Prostate gland (tissue), 2 donors: ENCODE measurements at regions not wholly inside any gene's neighbourhood (a gene's known extent, or its start where the extent isn't known, plus 50 kb on each side); places are given as distances from the start of the nearest gene placed in this dataset.

Experiments used
- DNase-seq: peaks from one replicate; pipeline ENCODE4 v3.0.0-alpha.2; 2019; ENCODE audit warnings: low spot score
- H3K27ac ChIP-seq, 2 donors: fragments of 200-600 bp; sonication (generic); 2 replicates each; pipeline ENCODE4 v1.5.1; 2017 to 2019
- H3K27me3 ChIP-seq: fragments of 200-600 bp; sonication (generic); replicated peaks from 2 replicates; pipeline ENCODE4 v1.5.1; 2019; ENCODE audit not compliant: insufficient read depth
- H3K36me3 ChIP-seq, 2 donors: fragments of 200-600 bp; sonication (generic); 1 replicate in 1 of 2; 2 replicates in 1 of 2; pipeline versions ENCODE4 v1.5.1 to v1.8.1; 2017 to 2019
- H3K4me1 ChIP-seq: fragments of 200-600 bp; sonication (generic); replicated peaks from 2 replicates; pipeline ENCODE4 v1.5.1; 2019
- H3K4me3 ChIP-seq, 2 donors: fragments of 200-600 bp; sonication (generic); 2 replicates each; pipeline ENCODE4 v1.5.1; 2017 to 2019
- H3K9me3 ChIP-seq: fragments of 200-600 bp; sonication (generic); 2 replicates; pipeline ENCODE4 v1.5.1; 2017
- POLR2A ChIP-seq: fragments of 450-650 bp; IDR thresholded peaks from one replicate; pipeline ENCODE4 v1.6.1; 2016; ENCODE audit warnings: antibody characterized with exemption, mild to moderate bottlenecking
- POLR2AphosphoS5 ChIP-seq: sonication (generic); formaldehyde crosslinking; IDR thresholded peaks from one replicate; pipeline ENCODE4 v1.6.1; 2017; ENCODE audit warnings: antibody characterized with exemption
- WGBS: methylation state at CpG from one replicate; pipeline ENCODE4 v1.1.5; 2018; 5-methylcytosine and 5-hydroxymethylcytosine counted together
- intact Hi-C: fragments of 100-400 bp; cut with DNase I; formaldehyde crosslinking; loops from one replicate; pipeline ENCODE4 v1.14.2; 2022
- TF ChIP-seq, protein P1 (sequence below), 4 experiments: fragments of 200-600 bp in 2 of 4; fragments of 450-650 bp in 2 of 4; sonication (generic) in 2 of 4; IDR thresholded peaks; 1 replicate in 3 of 4; 2 replicates in 1 of 4; pipeline ENCODE4 v1.5.1; 2016 to 2019; ENCODE audit warnings: antibody characterized with exemption in 4 of 4, mild to moderate bottlenecking in 2 of 4, moderate library complexity in 2 of 4

DNA sequence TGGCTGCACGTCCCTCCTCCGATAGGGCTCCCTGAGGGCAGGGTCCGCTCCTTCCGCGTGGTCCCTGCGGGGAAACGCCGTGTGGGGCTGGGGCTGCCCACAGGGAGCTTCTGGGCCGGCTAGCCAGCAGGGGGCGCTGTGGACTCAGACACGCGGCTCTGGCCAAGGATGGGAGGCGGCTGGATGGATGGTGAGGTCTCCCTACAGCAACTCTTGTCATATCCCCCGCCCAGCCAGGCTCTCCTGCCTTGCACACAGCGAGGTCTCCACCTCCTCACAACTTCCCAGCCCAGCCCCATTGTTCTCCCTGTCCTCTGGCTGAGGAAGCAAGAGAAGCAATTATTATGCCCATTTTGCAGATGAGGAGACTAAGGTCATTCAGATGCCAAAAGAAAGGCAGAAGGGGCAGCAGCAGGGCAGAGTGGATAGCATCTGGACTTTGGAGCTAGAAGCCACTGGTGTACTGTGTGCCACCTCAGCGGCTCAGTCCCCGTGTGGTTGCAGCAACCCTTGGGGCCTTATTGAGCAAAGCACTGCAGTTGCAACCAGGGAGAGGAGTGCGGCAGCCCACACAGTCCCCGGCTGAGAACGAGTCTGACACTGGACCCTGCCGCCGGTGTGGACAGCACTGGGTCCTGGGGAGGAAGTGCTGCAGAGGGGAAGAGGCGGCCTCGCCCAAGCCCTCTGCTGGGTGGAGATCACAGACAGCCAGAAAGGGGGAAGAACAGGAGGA lies 99.0 kb downstream of the ZFP36L2 start:
- TF ChIP-seq POLR2A, result peak; percentile 9
- TF ChIP-seq POLR2AphosphoS5, result no peak
- TF ChIP-seq, protein P1, sequence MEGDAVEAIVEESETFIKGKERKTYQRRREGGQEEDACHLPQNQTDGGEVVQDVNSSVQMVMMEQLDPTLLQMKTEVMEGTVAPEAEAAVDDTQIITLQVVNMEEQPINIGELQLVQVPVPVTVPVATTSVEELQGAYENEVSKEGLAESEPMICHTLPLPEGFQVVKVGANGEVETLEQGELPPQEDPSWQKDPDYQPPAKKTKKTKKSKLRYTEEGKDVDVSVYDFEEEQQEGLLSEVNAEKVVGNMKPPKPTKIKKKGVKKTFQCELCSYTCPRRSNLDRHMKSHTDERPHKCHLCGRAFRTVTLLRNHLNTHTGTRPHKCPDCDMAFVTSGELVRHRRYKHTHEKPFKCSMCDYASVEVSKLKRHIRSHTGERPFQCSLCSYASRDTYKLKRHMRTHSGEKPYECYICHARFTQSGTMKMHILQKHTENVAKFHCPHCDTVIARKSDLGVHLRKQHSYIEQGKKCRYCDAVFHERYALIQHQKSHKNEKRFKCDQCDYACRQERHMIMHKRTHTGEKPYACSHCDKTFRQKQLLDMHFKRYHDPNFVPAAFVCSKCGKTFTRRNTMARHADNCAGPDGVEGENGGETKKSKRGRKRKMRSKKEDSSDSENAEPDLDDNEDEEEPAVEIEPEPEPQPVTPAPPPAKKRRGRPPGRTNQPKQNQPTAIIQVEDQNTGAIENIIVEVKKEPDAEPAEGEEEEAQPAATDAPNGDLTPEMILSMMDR (IDR thresholded peaks at IDR 0.05), result peak; percentile 12 to 60 (median 55)
- no peaks in the 10 kb centered on the region for H3K9me3 ChIP-seq
- no peaks in the 10 kb centered on the region for H3K36me3 ChIP-seq
- no peak overlapping the region for H3K27ac ChIP-seq
- no peak overlapping the region for H3K4me3 ChIP-seq
- DNase-seq, result peak; percentile 33
- intact Hi-C loops, result no loop called here
- 84% methylated on average over 24 of the region's 24 CpGs for WGBS
- H3K27me3 ChIP-seq, result no peaks in the 10 kb centered on the region
- peaks cover 10% of the 10 kb centered on the region for H3K4me1 ChIP-seq

DNA sequence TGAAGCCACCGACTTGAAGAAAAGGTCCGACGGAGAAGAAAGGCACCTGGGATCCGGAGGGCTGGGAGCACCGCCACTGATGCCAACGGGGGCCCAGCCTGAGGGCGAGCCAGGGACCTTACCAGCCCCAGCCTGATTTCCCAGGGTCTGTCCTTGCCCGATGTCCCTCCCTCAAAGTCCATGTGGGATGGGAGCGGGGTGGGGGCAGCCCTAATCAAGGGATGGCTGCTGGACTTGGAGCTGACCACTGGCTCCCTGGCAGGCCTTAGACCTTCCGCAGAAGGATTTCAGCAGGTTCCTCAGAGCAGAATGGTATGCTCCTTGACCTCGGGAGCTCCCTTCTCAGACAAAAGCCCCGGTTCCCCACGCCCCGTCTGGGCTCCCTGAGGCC lies 99.6 kb downstream of the ZFP36L2 start:
- intact Hi-C loops, result no loop called here
- no peaks in the 10 kb centered on the region for H3K27me3 ChIP-seq
- no peak overlapping the region for H3K27ac ChIP-seq
- no peak for TF ChIP-seq POLR2AphosphoS5
- no peak for TF ChIP-seq POLR2A
- TF ChIP-seq, protein P1 (IDR thresholded peaks at IDR 0.05), result no peak
- peaks cover 7% of the 10 kb centered on the region for H3K4me1 ChIP-seq
- 95% methylated on average over 14 of the region's 14 CpGs for WGBS
- no peaks in the 10 kb centered on the region for H3K36me3 ChIP-seq
- no peak overlapping the region for H3K4me3 ChIP-seq
- no peaks in the 10 kb centered on the region for H3K9me3 ChIP-seq
- DNase-seq, result no peak

DNA sequence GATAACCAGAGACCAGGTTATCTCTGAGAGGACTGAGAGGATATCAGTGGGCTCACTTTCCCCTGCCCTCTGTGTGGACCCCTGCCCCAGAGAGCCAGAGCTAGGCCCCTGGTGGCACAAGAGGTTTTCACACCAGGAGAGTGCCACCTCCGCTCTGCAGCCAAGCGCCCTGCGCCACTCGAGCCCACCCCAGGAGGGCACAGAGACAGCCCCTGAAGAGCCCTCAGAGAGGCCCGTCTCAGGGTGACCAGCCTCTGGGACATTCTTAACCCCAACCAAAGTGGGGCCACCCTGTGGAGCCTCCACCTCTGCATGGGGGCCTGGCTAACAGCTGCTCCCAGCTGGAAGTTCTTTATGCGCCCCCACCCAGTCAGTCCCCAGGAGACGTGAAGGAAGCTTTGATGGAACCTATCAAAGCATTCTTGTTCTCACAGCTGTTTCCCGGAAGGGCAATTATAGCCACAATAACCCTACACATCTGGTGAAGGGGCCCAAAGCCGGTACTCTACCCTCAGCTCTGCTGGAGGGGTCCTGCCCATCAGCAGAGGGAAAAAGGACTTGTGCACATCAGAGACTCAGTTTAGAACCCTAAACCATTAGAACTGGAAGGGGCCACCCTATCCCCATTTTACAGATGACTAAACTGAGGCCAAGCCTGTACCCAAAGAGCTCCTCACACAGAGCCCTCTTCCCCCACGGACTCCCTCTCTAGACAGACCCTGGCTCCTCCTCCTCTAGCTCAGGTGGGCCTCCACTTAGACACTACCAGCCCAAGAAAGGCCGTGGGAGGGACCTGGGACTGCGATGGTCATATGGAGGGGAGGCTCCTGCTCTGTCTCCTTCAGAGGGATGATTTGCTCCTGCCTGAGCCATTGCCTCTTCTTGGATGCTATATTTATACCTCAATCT lies 101.1 kb downstream of the ZFP36L2 start:
- peaks cover 1% of the 10 kb centered on the region for H3K4me1 ChIP-seq
- 83% methylated on average over 8 of the region's 12 CpGs for WGBS
- intact Hi-C loops, result no loop called here

DNA sequence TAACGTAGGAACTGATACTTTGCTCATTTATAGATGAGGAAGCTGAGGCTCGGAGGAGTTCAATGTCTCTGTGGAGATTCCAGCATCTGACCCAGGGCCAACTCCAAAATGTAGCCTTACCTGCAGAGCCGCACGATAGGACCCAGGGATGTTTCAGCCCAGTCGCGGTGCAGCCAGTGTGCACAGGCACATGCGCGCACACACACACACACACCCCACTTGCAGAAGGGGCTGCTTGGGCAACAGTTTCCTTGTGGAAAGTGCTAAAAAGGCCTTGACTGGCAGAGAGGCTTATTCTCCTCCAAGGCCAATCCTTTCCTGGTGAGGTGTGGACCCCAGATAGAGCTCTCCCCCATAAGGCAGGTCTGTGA lies 101.7 kb downstream of the ZFP36L2 start:
- no peak overlapping the region for H3K4me3 ChIP-seq

More for the DNA sequence above, 101.1 kb downstream of the ZFP36L2 start:
- Histone ChIP-seq H3K4me3 (no peak overlapping the region), H3K27ac (no peak overlapping the region), H3K27me3 (no peaks in the 10 kb centered on the region), H3K9me3 (no peaks in the 10 kb centered on the region), H3K36me3 (no peaks in the 10 kb centered on the region)
- TF ChIP-seq, protein P1 (IDR thresholded peaks at IDR 0.05), result no peak
- TF ChIP-seq POLR2A (no peak), POLR2AphosphoS5 (no peak)
- DNase-seq, result no peak

More for the DNA sequence above, 101.7 kb downstream of the ZFP36L2 start:
- H3K27me3 ChIP-seq, result no peaks in the 10 kb centered on the region
- intact Hi-C loops, result no loop called here
- TF ChIP-seq POLR2AphosphoS5, result no peak
- TF ChIP-seq POLR2A, result no peak
- TF ChIP-seq, protein P1 (IDR thresholded peaks at IDR 0.05), result no peak
- no peaks in the 10 kb centered on the region for H3K36me3 ChIP-seq
- no peaks in the 10 kb centered on the region for H3K4me1 ChIP-seq
- H3K27ac ChIP-seq, result no peak overlapping the region
- 85% methylated on average over 8 of the region's 8 CpGs for WGBS
- DNase-seq, result no peak
- no peaks in the 10 kb centered on the region for H3K9me3 ChIP-seq
